ENCODE measurements at regions not wholly inside any gene's neighbourhood (a gene's known extent, or its start where the extent isn't known, plus 50 kb on each side); places are given as distances from the start of the nearest gene placed in this dataset.

DNA sequence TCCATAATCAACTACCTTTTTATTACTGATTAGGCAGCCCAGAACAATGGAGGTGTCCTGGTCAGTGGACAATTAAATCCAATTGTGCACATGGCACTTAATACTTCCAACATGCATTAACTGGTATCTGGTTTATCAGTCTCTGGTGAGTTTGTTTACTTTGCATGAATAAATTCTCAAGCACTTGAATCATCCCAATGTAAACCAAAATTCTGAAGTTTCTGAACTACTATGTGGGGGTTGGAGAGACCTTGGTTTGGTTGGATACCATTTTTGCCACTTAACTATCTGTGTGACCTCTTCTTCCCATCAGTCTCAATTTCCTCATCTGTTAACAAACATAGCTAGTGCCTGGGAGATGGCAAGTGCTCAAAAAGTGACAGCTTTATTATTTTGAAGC lies 70.5 kb upstream of the MAP4 start:
- TF ChIP-seq, protein P1, sequence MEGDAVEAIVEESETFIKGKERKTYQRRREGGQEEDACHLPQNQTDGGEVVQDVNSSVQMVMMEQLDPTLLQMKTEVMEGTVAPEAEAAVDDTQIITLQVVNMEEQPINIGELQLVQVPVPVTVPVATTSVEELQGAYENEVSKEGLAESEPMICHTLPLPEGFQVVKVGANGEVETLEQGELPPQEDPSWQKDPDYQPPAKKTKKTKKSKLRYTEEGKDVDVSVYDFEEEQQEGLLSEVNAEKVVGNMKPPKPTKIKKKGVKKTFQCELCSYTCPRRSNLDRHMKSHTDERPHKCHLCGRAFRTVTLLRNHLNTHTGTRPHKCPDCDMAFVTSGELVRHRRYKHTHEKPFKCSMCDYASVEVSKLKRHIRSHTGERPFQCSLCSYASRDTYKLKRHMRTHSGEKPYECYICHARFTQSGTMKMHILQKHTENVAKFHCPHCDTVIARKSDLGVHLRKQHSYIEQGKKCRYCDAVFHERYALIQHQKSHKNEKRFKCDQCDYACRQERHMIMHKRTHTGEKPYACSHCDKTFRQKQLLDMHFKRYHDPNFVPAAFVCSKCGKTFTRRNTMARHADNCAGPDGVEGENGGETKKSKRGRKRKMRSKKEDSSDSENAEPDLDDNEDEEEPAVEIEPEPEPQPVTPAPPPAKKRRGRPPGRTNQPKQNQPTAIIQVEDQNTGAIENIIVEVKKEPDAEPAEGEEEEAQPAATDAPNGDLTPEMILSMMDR (IDR thresholded peaks at IDR 0.05), result no peak
- no peak for TF ChIP-seq POLR2A (IDR thresholded peaks at IDR 0.05)

Data from body of pancreas (tissue), 4 donors.